Aorta (tissue), 5 donors: ENCODE measurements at regions not wholly inside any gene's neighbourhood (a gene's known extent, or its start where the extent isn't known, plus 50 kb on each side); places are given as distances from the start of the nearest gene placed in this dataset.

Source experiments
- ATAC-seq: fragments of 200-7000 bp; cut with Tn5 transposase; one replicate; pipeline ENCODE4 v1.9.1; 2022; ENCODE audit warnings: moderate library complexity; ENCODE audit not compliant: low FRiP score
- DNase-seq, 2 donors: peaks; one replicate each; pipeline ENCODE4 v3.0.0-alpha.2; 2020
- H3K27ac ChIP-seq, 2 donors: one replicate each; pipeline ENCODE4 v1.5.1; 2013; ENCODE audit warnings: low read length in 2 of 2, mild to moderate bottlenecking in 2 of 2, moderate library complexity in 2 of 2, control low read depth in 1 of 2, inconsistent platforms in 1 of 2, low read depth in 1 of 2
- H3K27me3 ChIP-seq, 2 donors: one replicate each; pipeline ENCODE4 v1.6.1; 2013; ENCODE audit warnings: control low read depth in 1 of 2, low read length in 1 of 2, mild to moderate bottlenecking in 1 of 2, moderate library complexity in 1 of 2; ENCODE audit not compliant: insufficient read depth in 2 of 2, control insufficient read depth in 1 of 2
- H3K36me3 ChIP-seq, 2 donors: one replicate each; pipeline ENCODE4 v1.6.1; 2013; ENCODE audit warnings: control low read depth in 1 of 2, low read length in 1 of 2, mild to moderate bottlenecking in 1 of 2; ENCODE audit not compliant: insufficient read depth in 2 of 2, control insufficient read depth in 1 of 2
- H3K4me1 ChIP-seq, 2 donors: one replicate each; pipeline ENCODE4 v1.6.1; 2013; ENCODE audit warnings: low read length in 2 of 2, control low read depth in 1 of 2, mild to moderate bottlenecking in 1 of 2, moderate library complexity in 1 of 2; ENCODE audit not compliant: insufficient read depth in 2 of 2, control insufficient read depth in 1 of 2
- H3K4me3 ChIP-seq, 2 donors: one replicate each; pipeline ENCODE4 v1.5.1; 2013; ENCODE audit warnings: low read length in 2 of 2, control low read depth in 1 of 2, mild to moderate bottlenecking in 1 of 2
- H3K9me3 ChIP-seq: one replicate; pipeline ENCODE4 v1.6.1; 2013; ENCODE audit warnings: mild to moderate bottlenecking, low read length; ENCODE audit not compliant: control insufficient read depth
- WGBS, 2 donors: extraction: QIAGEN DNeasy Blood & Tissue Kit; methylation state at CpG; one replicate each; pipeline ENCODE4 v1.1.7; 2013; 5-methylcytosine and 5-hydroxymethylcytosine counted together
- intact Hi-C, 2 donors: fragments of 100-400 bp; cut with DNase I; formaldehyde crosslinking; loops; one replicate each; pipeline versions ENCODE4 v1.14.2 to v1.15.0; 2022
- donor health status: healthy with polysubstance abuse.
- donor health status: Bipolar disorder and iron deficiency.
- donor health status: DM: no; HTN: no; CAD: no.
- donor health status: DM: no; HTN: no; CAD: no.
- donor health status: DM: yes; HTN: yes; CAD: no.

GRCh38 chr2:49371128-49371701, 216.9 kb upstream of the FSHR start:
- Histone ChIP-seq H3K9me3 (no peaks in the 10 kb centered on the region), H3K4me1 (no peaks in the 10 kb centered on the region), H3K36me3 (no peaks in the 10 kb centered on the region), H3K4me3 (no peak overlapping the region), H3K27ac (no peak overlapping the region), H3K27me3 (no peaks in the 10 kb centered on the region)
- ATAC-seq (no peak), DNase-seq (no peak)
- intact Hi-C loops = no loop called here

GRCh38 chr2:49369650-49370049, 215.3 kb upstream of the FSHR start:
- no peak overlapping the region for H3K27ac ChIP-seq
- intact Hi-C loops = no loop called here
- H3K4me3 ChIP-seq = no peak overlapping the region
- H3K4me1 ChIP-seq = no peaks in the 10 kb centered on the region
- 66 to 73% methylated on average over 6 of the region's 6 CpGs for WGBS, 2 donors
- DNase-seq (no peak), ATAC-seq (no peak)
- H3K27me3 ChIP-seq = no peaks in the 10 kb centered on the region
- H3K36me3 ChIP-seq = no peaks in the 10 kb centered on the region
- H3K9me3 ChIP-seq = no peaks in the 10 kb centered on the region

- ATAC-seq = no peak
- no peak overlapping the region for H3K4me3 ChIP-seq
- intact Hi-C loops = no loop called here
- WGBS, 2 donors = 58 to 61% methylated on average over 2 of the region's 2 CpGs
- H3K27me3 ChIP-seq = no peaks in the 10 kb centered on the region
- no peak overlapping the region for H3K27ac ChIP-seq
- H3K9me3 ChIP-seq = no peaks in the 10 kb centered on the region
- H3K4me1 ChIP-seq = no peaks in the 10 kb centered on the region
- DNase-seq = no peak
- no peaks in the 10 kb centered on the region for H3K36me3 ChIP-seq
These were observed 214.8 kb upstream of the FSHR start for GRCh38 chr2:49369101-49369500.

DNA sequence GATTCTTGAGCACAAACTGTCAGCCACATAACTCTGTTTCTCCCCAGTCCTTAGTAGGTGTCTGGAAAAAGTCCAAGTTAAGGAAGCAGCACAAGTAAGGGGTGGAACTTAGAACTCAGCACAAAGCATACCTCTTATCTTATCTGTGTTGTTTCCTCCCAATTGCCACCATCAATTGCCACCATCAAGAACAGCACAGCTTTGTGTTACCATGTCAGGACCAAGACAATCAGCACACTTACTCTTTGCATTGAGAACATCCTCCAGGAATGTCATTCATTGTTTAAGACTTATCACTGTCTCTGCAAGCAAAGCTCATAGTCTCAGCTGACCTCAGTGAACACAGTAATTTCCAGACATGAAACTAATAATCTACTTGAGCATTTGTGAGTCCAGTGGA, 212.7 kb upstream of the FSHR start:
- H3K4me3 ChIP-seq = no peak overlapping the region
- ATAC-seq = no peak
- no peaks in the 10 kb centered on the region for H3K27me3 ChIP-seq
- DNase-seq = no peak
- intact Hi-C loops = no loop called here
- H3K9me3 ChIP-seq = no peaks in the 10 kb centered on the region
- H3K27ac ChIP-seq = no peak overlapping the region
- H3K4me1 ChIP-seq = no peaks in the 10 kb centered on the region
- H3K36me3 ChIP-seq = no peaks in the 10 kb centered on the region

DNA sequence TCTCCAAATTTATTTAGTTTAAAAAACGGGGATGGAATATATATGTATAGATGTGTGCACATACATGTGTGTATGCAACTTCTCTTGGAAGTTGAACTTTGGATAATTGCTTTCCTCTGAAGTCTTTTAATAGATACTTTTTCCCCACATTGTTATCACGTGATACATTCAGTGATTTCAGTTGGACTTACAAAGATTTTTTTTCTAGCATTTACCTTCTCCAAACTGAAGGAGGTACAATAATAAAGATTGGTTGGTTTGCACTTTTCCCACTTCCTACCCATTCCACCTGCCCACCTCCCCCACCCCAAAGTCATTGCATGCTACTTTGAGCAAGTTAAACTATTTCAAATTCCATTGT, 206.1 kb upstream of the FSHR start:
- Histone ChIP-seq H3K4me1 (no peaks in the 10 kb centered on the region), H3K9me3 (no peaks in the 10 kb centered on the region), H3K27ac (no peak overlapping the region), H3K27me3 (no peaks in the 10 kb centered on the region), H3K4me3 (no peak overlapping the region), H3K36me3 (no peaks in the 10 kb centered on the region)
- intact Hi-C loops = no loop called here
- 51 to 52% methylated on average over 2 of the region's 2 CpGs for WGBS, 2 donors
- DNase-seq = no peak
- no peak for ATAC-seq

GRCh38 chr2:49359721-49360406, 205.5 kb upstream of the FSHR start:
- intact Hi-C loops = no loop called here
- no peak overlapping the region for H3K27ac ChIP-seq
- H3K27me3 ChIP-seq = no peaks in the 10 kb centered on the region
- ATAC-seq = no peak
- no peak for DNase-seq
- no peaks in the 10 kb centered on the region for H3K4me1 ChIP-seq
- no peak overlapping the region for H3K4me3 ChIP-seq
- WGBS, 2 donors = 37 to 40% methylated on average over 2 of the region's 2 CpGs
- no peaks in the 10 kb centered on the region for H3K9me3 ChIP-seq
- no peaks in the 10 kb centered on the region for H3K36me3 ChIP-seq

DNA sequence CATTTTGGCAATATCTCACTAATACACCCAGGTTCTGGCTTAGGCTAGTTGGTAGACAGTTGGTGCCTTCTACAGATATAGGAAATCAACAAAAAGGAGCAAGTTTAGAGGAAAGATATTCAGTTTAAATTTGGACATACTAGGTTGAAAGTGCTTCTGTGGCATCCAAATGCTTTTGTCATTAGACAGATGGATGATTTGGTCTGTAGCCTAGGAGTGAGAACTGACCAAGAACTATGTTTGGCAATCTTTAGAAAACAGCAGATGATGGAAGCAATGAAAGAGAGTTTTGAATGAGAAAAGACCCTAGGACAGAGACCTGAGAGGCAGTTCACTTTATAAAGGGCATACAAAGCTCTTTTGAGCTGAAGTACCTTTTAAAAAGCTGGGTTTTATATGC, 201.3 kb upstream of the FSHR start:
- Histone ChIP-seq H3K9me3 (peaks cover 2% of the 10 kb centered on the region), H3K27ac (no peak overlapping the region), H3K36me3 (no peaks in the 10 kb centered on the region), H3K4me1 (no peaks in the 10 kb centered on the region), H3K27me3 (no peaks in the 10 kb centered on the region), H3K4me3 (no peak overlapping the region)
- ATAC-seq (no peak), DNase-seq (no peak)
- intact Hi-C loops = no loop called here

GRCh38 chr2:49351560-49351959, 197.2 kb upstream of the FSHR start:
- intact Hi-C loops = no loop called here

GRCh38 chr2:49343638-49344037, 189.3 kb upstream of the FSHR start:
- WGBS, 2 donors = 82 to 83% methylated on average over 3 of the region's 3 CpGs
- Histone ChIP-seq H3K27me3 (no peaks in the 10 kb centered on the region), H3K36me3 (no peaks in the 10 kb centered on the region), H3K4me1 (no peaks in the 10 kb centered on the region), H3K27ac (no peak overlapping the region), H3K9me3 (no peaks in the 10 kb centered on the region), H3K4me3 (no peak overlapping the region)
- no peak for DNase-seq
- intact Hi-C loops = no loop called here
- no peak for ATAC-seq

More at GRCh38 chr2:49351560-49351959, 197.2 kb upstream of the FSHR start:
- ATAC-seq (no peak), DNase-seq (no peak)
- WGBS, 2 donors = 15 to 23% methylated on average over 4 of the region's 4 CpGs
- Histone ChIP-seq H3K27me3 (no peaks in the 10 kb centered on the region), H3K27ac (no peak overlapping the region), H3K36me3 (no peaks in the 10 kb centered on the region), H3K9me3 (peaks cover 2% of the 10 kb centered on the region), H3K4me3 (no peak overlapping the region), H3K4me1 (no peaks in the 10 kb centered on the region)
